Fibroblast of lung (primary cell): ENCODE measurements at regions not wholly inside any gene's neighbourhood (a gene's known extent, or its start where the extent isn't known, plus 50 kb on each side); places are given as distances from the start of the nearest gene placed in this dataset.

Experiments used
- EZH2 ChIP-seq: IDR thresholded peaks from 2 replicates; pipeline ENCODE4 v1.5.1; 2012; ENCODE audit warnings: low read length, control low read depth, mild to moderate bottlenecking; ENCODE audit errors: missing control alignments
- TF ChIP-seq, protein P1 (sequence below), 2 donors: IDR thresholded peaks in 1 of 2; conservative IDR thresholded peaks in 1 of 2; 1 replicate in 1 of 2; 2 replicates in 1 of 2; pipeline ENCODE4 v1.5.1; 2011 to 2012; ENCODE audit warnings: low read length in 2 of 2, control low read depth in 1 of 2, inconsistent platforms in 1 of 2, low read depth in 1 of 2, mild to moderate bottlenecking in 1 of 2

DNA sequence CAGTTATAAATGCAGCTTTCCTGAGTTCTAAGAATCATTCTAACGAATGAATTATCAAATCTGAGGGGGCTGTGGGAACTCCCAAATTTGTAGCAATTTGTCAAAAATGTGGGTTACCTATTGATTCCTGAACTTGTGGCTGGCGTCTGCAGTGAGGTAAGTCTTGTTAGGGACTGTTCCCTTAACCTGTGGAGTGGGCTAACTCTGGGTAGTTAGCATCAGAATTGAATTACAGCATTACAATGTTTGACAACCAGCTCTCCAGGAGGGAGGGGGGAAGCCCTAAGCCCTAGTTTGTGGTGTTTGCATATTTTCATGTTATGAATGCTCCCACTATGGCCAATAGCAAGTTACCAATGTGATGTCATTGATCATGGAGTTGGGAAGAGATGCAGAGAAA lies 65.9 kb upstream of the STT3B start:
- TF ChIP-seq, protein P1, sequence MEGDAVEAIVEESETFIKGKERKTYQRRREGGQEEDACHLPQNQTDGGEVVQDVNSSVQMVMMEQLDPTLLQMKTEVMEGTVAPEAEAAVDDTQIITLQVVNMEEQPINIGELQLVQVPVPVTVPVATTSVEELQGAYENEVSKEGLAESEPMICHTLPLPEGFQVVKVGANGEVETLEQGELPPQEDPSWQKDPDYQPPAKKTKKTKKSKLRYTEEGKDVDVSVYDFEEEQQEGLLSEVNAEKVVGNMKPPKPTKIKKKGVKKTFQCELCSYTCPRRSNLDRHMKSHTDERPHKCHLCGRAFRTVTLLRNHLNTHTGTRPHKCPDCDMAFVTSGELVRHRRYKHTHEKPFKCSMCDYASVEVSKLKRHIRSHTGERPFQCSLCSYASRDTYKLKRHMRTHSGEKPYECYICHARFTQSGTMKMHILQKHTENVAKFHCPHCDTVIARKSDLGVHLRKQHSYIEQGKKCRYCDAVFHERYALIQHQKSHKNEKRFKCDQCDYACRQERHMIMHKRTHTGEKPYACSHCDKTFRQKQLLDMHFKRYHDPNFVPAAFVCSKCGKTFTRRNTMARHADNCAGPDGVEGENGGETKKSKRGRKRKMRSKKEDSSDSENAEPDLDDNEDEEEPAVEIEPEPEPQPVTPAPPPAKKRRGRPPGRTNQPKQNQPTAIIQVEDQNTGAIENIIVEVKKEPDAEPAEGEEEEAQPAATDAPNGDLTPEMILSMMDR (conservative IDR thresholded peaks at IDR 0.05 in 1 of 2, IDR thresholded peaks at IDR 0.05 in 1 of 2; ENCODE audit: low read depth in 1 of 2, low read length in 2 of 2) = no peak
- TF ChIP-seq EZH2 = no peak
